DND-41 (cell line): ENCODE measurements at regions not wholly inside any gene's neighbourhood (a gene's known extent, or its start where the extent isn't known, plus 50 kb on each side); places are given as distances from the start of the nearest gene placed in this dataset.

ENCODE experiments used
- ATAC-seq: fragments of 200-7000 bp; cut with Tn5 transposase; 3 replicates; pipeline ENCODE4 v1.9.1; 2021; ENCODE audit warnings: low read depth; ENCODE audit not compliant: insufficient read depth
- DNase-seq: peaks from one replicate; pipeline ENCODE4 v3.0.0-alpha.2; 2020
- H2AFZ ChIP-seq: 2 replicates; pipeline ENCODE4 v1.6.0; 2012; ENCODE audit warnings: low read depth, low read length
- H3K27ac ChIP-seq: 2 replicates; pipeline ENCODE4 v1.5.1; 2012; ENCODE audit warnings: low read length, inconsistent platforms
- H3K27me3 ChIP-seq: fragments of 200-600 bp; sonication (generic); 2 replicates; pipeline ENCODE4 v1.6.0; 2012; ENCODE audit warnings: low read length, mild to moderate bottlenecking, inconsistent platforms; ENCODE audit not compliant: insufficient read depth, poor library complexity
- H3K36me3 ChIP-seq: 2 replicates; pipeline ENCODE4 v1.5.1; 2012; ENCODE audit warnings: low read length, inconsistent platforms; ENCODE audit not compliant: insufficient read depth
- H3K4me1 ChIP-seq: 2 replicates; pipeline ENCODE4 v1.5.1; 2012; ENCODE audit warnings: mild to moderate bottlenecking, low read length; ENCODE audit not compliant: insufficient read depth
- H3K4me2 ChIP-seq: 2 replicates; pipeline ENCODE4 v1.6.0; 2012; ENCODE audit warnings: mild to moderate bottlenecking, moderate library complexity, low read length, inconsistent platforms; ENCODE audit not compliant: insufficient read depth
- H3K4me3 ChIP-seq, 2 experiments: fragments of 200-600 bp in 1 of 2; shearing (Covaris generic) in 1 of 2; 2 replicates each; pipeline ENCODE4 v1.5.1; 2012 to 2016; ENCODE audit warnings: inconsistent platforms in 2 of 2, low read length in 2 of 2, mild to moderate bottlenecking in 2 of 2, low read depth in 1 of 2, moderate library complexity in 1 of 2
- H3K79me2 ChIP-seq: 2 replicates; pipeline ENCODE4 v1.6.0; 2012; ENCODE audit warnings: low read length, inconsistent platforms; ENCODE audit not compliant: insufficient read depth
- H3K9ac ChIP-seq: 2 replicates; pipeline ENCODE4 v1.6.0; 2012; ENCODE audit warnings: low read depth, mild to moderate bottlenecking, inconsistent platforms, low read length, moderate library complexity
- H3K9me3 ChIP-seq: 2 replicates; pipeline ENCODE4 v1.5.1; 2012; ENCODE audit warnings: low read length, moderate library complexity, mild to moderate bottlenecking, inconsistent platforms; ENCODE audit not compliant: insufficient read depth, severe bottlenecking
- H4K20me1 ChIP-seq: 2 replicates; pipeline ENCODE4 v1.6.0; 2012; ENCODE audit warnings: low read length; ENCODE audit not compliant: insufficient read depth
- CTCF ChIP-seq: IDR thresholded peaks from 2 replicates; pipeline ENCODE4 v1.5.1; 2012; ENCODE audit warnings: borderline replicate concordance, low read length, moderate library complexity, mild to moderate bottlenecking; ENCODE audit not compliant: poor library complexity, severe bottlenecking; ENCODE audit errors: extremely low read depth
- EZH2 ChIP-seq: IDR thresholded peaks from 3 replicates; pipeline ENCODE4 v1.6.1; 2012; ENCODE audit warnings: borderline replicate concordance, low read depth, mild to moderate bottlenecking, moderate library complexity, low read length, inconsistent platforms; ENCODE audit not compliant: severe bottlenecking

- H3K27ac ChIP-seq = peak overlapping the region; percentile 38
- H3K4me1 ChIP-seq = peaks cover 78% of the 10 kb centered on the region
- no peak overlapping the region for H3K9ac ChIP-seq
- no peaks in the 10 kb centered on the region for H3K79me2 ChIP-seq
- TF ChIP-seq EZH2 (no peak), CTCF (no peak)
- no peak for ATAC-seq
- no peaks in the 10 kb centered on the region for H4K20me1 ChIP-seq
- no peaks in the 10 kb centered on the region for H3K9me3 ChIP-seq
- no peak for DNase-seq
- no peak overlapping the region for H3K4me2 ChIP-seq
- H3K4me3 ChIP-seq = no peak overlapping the region
- no peaks in the 10 kb centered on the region for H3K36me3 ChIP-seq
- no peak overlapping the region for H2AFZ ChIP-seq
- no peaks in the 10 kb centered on the region for H3K27me3 ChIP-seq
Observed at GRCh38 chr1:114336360-114336759, 174.6 kb downstream of the TRIM33 start.

- H3K79me2 ChIP-seq = no peaks in the 10 kb centered on the region
- H3K36me3 ChIP-seq = no peaks in the 10 kb centered on the region
- no peaks in the 10 kb centered on the region for H3K9me3 ChIP-seq
- peaks cover 78% of the 10 kb centered on the region for H3K4me1 ChIP-seq
- H3K4me2 ChIP-seq = 0 out of 2 replicates have a peak overlapping the region, but pooled peaks have one; percentile 21
- H3K9ac ChIP-seq = 0 out of 2 replicates have a peak overlapping the region, but pooled peaks have one; percentile 4
- no peak overlapping the region for H2AFZ ChIP-seq
- no peaks in the 10 kb centered on the region for H3K27me3 ChIP-seq
- H4K20me1 ChIP-seq = no peaks in the 10 kb centered on the region
- H3K27ac ChIP-seq = peak overlapping the region; percentile 91
- TF ChIP-seq CTCF (peak; percentile 9), EZH2 (no peak)
- ATAC-seq (no peak), DNase-seq (no peak)
- H3K4me3 ChIP-seq = no peak overlapping the region
Observed at GRCh38 chr1:114335273-114335672, 175.7 kb downstream of the TRIM33 start.

GRCh38 chr1:114334297-114334696 lies 176.7 kb downstream of the TRIM33 start:
- no peak overlapping the region for H2AFZ ChIP-seq
- TF ChIP-seq CTCF = no peak
- TF ChIP-seq EZH2 = no peak
- H3K27me3 ChIP-seq = no peaks in the 10 kb centered on the region
- H4K20me1 ChIP-seq = no peaks in the 10 kb centered on the region
- no peaks in the 10 kb centered on the region for H3K36me3 ChIP-seq
- H3K4me1 ChIP-seq = peaks cover 78% of the 10 kb centered on the region
- no peak overlapping the region for H3K4me3 ChIP-seq
- H3K9ac ChIP-seq = peak overlapping the region; percentile 39
- H3K79me2 ChIP-seq = no peaks in the 10 kb centered on the region
- peak overlapping the region; percentile 91 for H3K27ac ChIP-seq
- DNase-seq (peak; percentile 48), ATAC-seq (peak; percentile 68)
- H3K9me3 ChIP-seq = no peaks in the 10 kb centered on the region
- peak overlapping the region; percentile 48 for H3K4me2 ChIP-seq
